H9 (cell line): ENCODE measurements at regions not wholly inside any gene's neighbourhood (a gene's known extent, or its start where the extent isn't known, plus 50 kb on each side); places are given as distances from the start of the nearest gene placed in this dataset.

Experiments used
- DNase-seq: peaks from one replicate; pipeline ENCODE4 v3.0.0-alpha.2; 2017
- H2AFZ ChIP-seq: one replicate; pipeline ENCODE4 v1.6.1; 2013; ENCODE audit warnings: mild to moderate bottlenecking, low read length, control low read depth, moderate library complexity
- H2AK5ac ChIP-seq: 2 replicates; pipeline ENCODE4 v1.6.1; 2013; ENCODE audit warnings: low read length, control low read depth, mixed read lengths; ENCODE audit not compliant: insufficient read length
- H2BK120ac ChIP-seq: one replicate; pipeline ENCODE4 v1.6.1; 2013; ENCODE audit warnings: low read depth, mild to moderate bottlenecking, low read length, control low read depth, inconsistent platforms; ENCODE audit not compliant: poor library complexity, severe bottlenecking
- H2BK12ac ChIP-seq: 2 replicates; pipeline ENCODE4 v1.6.1; 2013; ENCODE audit warnings: low read length, control low read depth, mixed read lengths, low read depth; ENCODE audit not compliant: insufficient read length
- H2BK15ac ChIP-seq: 2 replicates; pipeline ENCODE4 v1.6.1; 2013; ENCODE audit warnings: low read depth, low read length, control low read depth
- H2BK20ac ChIP-seq: one replicate; pipeline ENCODE4 v1.6.1; 2013; ENCODE audit warnings: low read depth, mild to moderate bottlenecking, low read length, control low read depth, inconsistent platforms; ENCODE audit not compliant: poor library complexity, severe bottlenecking
- H2BK5ac ChIP-seq: 2 replicates; pipeline ENCODE4 v1.6.1; 2013; ENCODE audit warnings: low read length, control low read depth, mixed read lengths; ENCODE audit not compliant: insufficient read length
- H3K14ac ChIP-seq: 2 replicates; pipeline ENCODE4 v1.6.1; 2013; ENCODE audit warnings: low read length, control low read depth; ENCODE audit not compliant: insufficient read depth
- H3K18ac ChIP-seq: 2 replicates; pipeline ENCODE4 v1.6.1; 2013; ENCODE audit warnings: low read depth, mild to moderate bottlenecking, mixed read lengths, low read length, control low read depth; ENCODE audit not compliant: insufficient read length
- H3K23ac ChIP-seq: 2 replicates; pipeline ENCODE4 v1.6.1; 2013; ENCODE audit warnings: low read length, control low read depth, mixed read lengths, low read depth; ENCODE audit not compliant: insufficient read length
- H3K23me2 ChIP-seq: 2 replicates; pipeline ENCODE4 v1.6.1; 2013; ENCODE audit warnings: low read depth, mild to moderate bottlenecking, mixed read lengths, low read length, control low read depth; ENCODE audit not compliant: insufficient read length, poor library complexity, severe bottlenecking
- H3K27ac ChIP-seq: 2 replicates; pipeline ENCODE4 v1.5.1; 2013; ENCODE audit warnings: low read length, control low read depth, mixed read lengths, low read depth; ENCODE audit not compliant: insufficient read length
- H3K27me3 ChIP-seq: 2 replicates; pipeline ENCODE4 v1.6.1; 2013; ENCODE audit warnings: low read length, control low read depth, inconsistent platforms; ENCODE audit not compliant: insufficient read depth
- H3K4ac ChIP-seq: 2 replicates; pipeline ENCODE4 v1.6.1; 2013; ENCODE audit warnings: low read depth, mild to moderate bottlenecking, control low read depth, inconsistent platforms, low read length, moderate library complexity
- H3K4me1 ChIP-seq: 2 replicates; pipeline ENCODE4 v1.6.1; 2013; ENCODE audit warnings: low read length, control low read depth, inconsistent platforms; ENCODE audit not compliant: insufficient read depth
- H3K4me2 ChIP-seq: 2 replicates; pipeline ENCODE4 v1.6.1; 2013; ENCODE audit warnings: low read length, control low read depth, mixed read lengths; ENCODE audit not compliant: insufficient read length, insufficient read depth
- H3K56ac ChIP-seq: 2 replicates; pipeline ENCODE4 v1.6.1; 2013; ENCODE audit warnings: low read depth, mild to moderate bottlenecking, mixed read lengths, low read length, control low read depth; ENCODE audit not compliant: insufficient read length
- H3K79me1 ChIP-seq: 2 replicates; pipeline ENCODE4 v1.6.1; 2013; ENCODE audit warnings: low read depth, mild to moderate bottlenecking, moderate library complexity, low read length, control low read depth, inconsistent platforms; ENCODE audit not compliant: insufficient read depth, poor library complexity, severe bottlenecking
- H3K79me2 ChIP-seq: 2 replicates; pipeline ENCODE4 v1.6.1; 2013; ENCODE audit warnings: low read length, control low read depth, inconsistent platforms; ENCODE audit not compliant: insufficient read depth
- H3K9ac ChIP-seq: 2 replicates; pipeline ENCODE4 v1.6.1; 2013; ENCODE audit warnings: low read length, control low read depth, mixed read lengths; ENCODE audit not compliant: insufficient read length; ENCODE audit errors: extremely low read depth
- H3K9me3 ChIP-seq: one replicate; pipeline ENCODE4 v1.6.1; 2013; ENCODE audit warnings: low read depth, low read length, inconsistent platforms; ENCODE audit not compliant: control insufficient read depth
- H3T11ph ChIP-seq: one replicate; pipeline ENCODE4 v1.6.1; 2013; ENCODE audit warnings: mild to moderate bottlenecking, low read length, control low read depth, inconsistent platforms
- H4K20me1 ChIP-seq: one replicate; pipeline ENCODE4 v1.6.1; 2013; ENCODE audit not compliant: control insufficient read depth, insufficient read length, insufficient read depth
- H4K5ac ChIP-seq: 2 replicates; pipeline ENCODE4 v1.6.1; 2013; ENCODE audit warnings: low read depth, mild to moderate bottlenecking, mixed read lengths, low read length, control low read depth; ENCODE audit not compliant: insufficient read length
- H4K8ac ChIP-seq: replicated peaks from 2 replicates; pipeline ENCODE4 v1.6.1; 2013; ENCODE audit warnings: low read length, control low read depth, mixed read lengths, low read depth; ENCODE audit not compliant: insufficient read length
- H4K91ac ChIP-seq: 2 replicates; pipeline ENCODE4 v1.6.1; 2013; ENCODE audit warnings: low read depth, mild to moderate bottlenecking, moderate library complexity, mixed read lengths, low read length, control low read depth; ENCODE audit not compliant: insufficient read length
- H3K27ac Mint-ChIP-seq, 3 experiments: 2 replicates in 2 of 3; 3 replicates in 1 of 3; pipeline ENCODE4 v1.8.0; 2020 to 2021; ENCODE audit warnings: mixed read lengths in 3 of 3, mild to moderate bottlenecking in 1 of 3, moderate library complexity in 1 of 3
- H3K27me3 Mint-ChIP-seq: 2 replicates; pipeline ENCODE4 v1.8.0; 2021; ENCODE audit warnings: low read depth, mild to moderate bottlenecking, moderate library complexity, mixed read lengths
- H3K36me3 Mint-ChIP-seq, 3 experiments: 2 replicates in 2 of 3; 3 replicates in 1 of 3; pipeline ENCODE4 v1.8.0; 2020 to 2021; ENCODE audit warnings: low read depth in 3 of 3, mixed read lengths in 3 of 3; ENCODE audit not compliant: insufficient read depth in 1 of 3
- H3K4me1 Mint-ChIP-seq, 2 experiments: 2 replicates each; pipeline ENCODE4 v1.8.0; 2020; ENCODE audit warnings: mixed read lengths in 2 of 2
- H3K4me3 Mint-ChIP-seq, 2 experiments: 2 replicates in 1 of 2; 3 replicates in 1 of 2; pipeline ENCODE4 v1.8.0; 2020 to 2021; ENCODE audit warnings: mild to moderate bottlenecking in 2 of 2, mixed read lengths in 2 of 2, moderate library complexity in 1 of 2
- H3K9me3 Mint-ChIP-seq, 2 experiments: 2 replicates in 1 of 2; 3 replicates in 1 of 2; pipeline ENCODE4 v1.8.0; 2020; ENCODE audit warnings: mild to moderate bottlenecking in 2 of 2, mixed read lengths in 2 of 2, moderate library complexity in 1 of 2
- CTCF ChIP-seq: fragments of 200-600 bp; sonication (generic); conservative IDR thresholded peaks from 3 replicates; pipeline ENCODE4 v1.8.0; 2021; ENCODE audit warnings: antibody characterized with exemption, mild to moderate bottlenecking
- WGBS: extraction: QIAGEN DNeasy Blood & Tissue Kit; methylation state at CpG from one replicate; pipeline ENCODE4 v1.1.7; 2013; ENCODE audit warnings: missing lambda C conversion rate, low lambda C conversion rate, mixed read lengths; ENCODE audit not compliant: insufficient read length; ENCODE audit errors: extremely low coverage; 5-methylcytosine and 5-hydroxymethylcytosine counted together

- no peak overlapping the region for H3K14ac ChIP-seq
- Mint-ChIP-seq H3K4me1 (peaks cover 0 to 3% of the 10 kb centered on the region in 2 experiments; a peak in 2 of 4 replicates), H3K27me3 (no peaks in the 10 kb centered on the region), H3K4me3 (no peak overlapping the region), H3K27ac (no peak overlapping the region), H3K9me3 (peaks cover 0 to 4% of the 10 kb centered on the region in 2 experiments; a peak in 2 of 5 replicates), H3K36me3 (no peaks in the 10 kb centered on the region)
- H3K27ac ChIP-seq, result no peak overlapping the region
- no peak for DNase-seq
- H2BK15ac ChIP-seq, result no peak overlapping the region
- no peak overlapping the region for H3K18ac ChIP-seq
- H2BK5ac ChIP-seq, result no peak overlapping the region
- H2AK5ac ChIP-seq, result no peak overlapping the region
- no peaks in the 10 kb centered on the region for H3K79me2 ChIP-seq
- no peak overlapping the region for H4K5ac ChIP-seq
- no peak overlapping the region for H3T11ph ChIP-seq
- no peaks in the 10 kb centered on the region for H3K27me3 ChIP-seq
- H4K20me1 ChIP-seq, result no peaks in the 10 kb centered on the region
- no peak overlapping the region for H3K23ac ChIP-seq
- no peak overlapping the region for H2BK20ac ChIP-seq
- H2BK120ac ChIP-seq, result no peak overlapping the region
- no peak overlapping the region for H3K4me2 ChIP-seq
- WGBS, result no CpG with 5 or more reads among the region's 2 CpGs
- H3K4ac ChIP-seq, result no peak overlapping the region
- H3K4me1 ChIP-seq, result no peaks in the 10 kb centered on the region
- no peak for TF ChIP-seq CTCF
- no peak overlapping the region for H3K56ac ChIP-seq
- H4K91ac ChIP-seq, result no peak overlapping the region
- H2AFZ ChIP-seq, result no peak overlapping the region
- H3K79me1 ChIP-seq, result no peaks in the 10 kb centered on the region
- H3K23me2 ChIP-seq, result no peaks in the 10 kb centered on the region
- no peak overlapping the region for H2BK12ac ChIP-seq
- H3K9me3 ChIP-seq, result no peaks in the 10 kb centered on the region
- no peak overlapping the region for H3K9ac ChIP-seq
- H4K8ac ChIP-seq, result no peak overlapping the region
These were observed 181.5 kb downstream of the CWF19L2 start for GRCh38 chr11:107276077-107276476.
